Vagina (tissue), 2 donors: ENCODE measurements at regions not wholly inside any gene's neighbourhood (a gene's known extent, or its start where the extent isn't known, plus 50 kb on each side); places are given as distances from the start of the nearest gene placed in this dataset.

Source experiments
- DNase-seq, 2 donors: peaks; one replicate each; pipeline ENCODE4 v3.0.0-alpha.2; 2017; ENCODE audit errors: extremely low spot score in 2 of 2
- H3K27ac ChIP-seq: fragments of 200-600 bp; sonication (generic); one replicate; pipeline ENCODE4 v1.5.1; 2019
- H3K27me3 ChIP-seq: fragments of 200-600 bp; sonication (generic); one replicate; pipeline ENCODE4 v1.5.1; 2019
- H3K36me3 ChIP-seq, 2 donors: fragments of 200-600 bp; sonication (generic); one replicate each; pipeline ENCODE4 v1.5.1; 2017 to 2019
- H3K4me1 ChIP-seq: fragments of 200-600 bp; sonication (generic); one replicate; pipeline ENCODE4 v1.5.1; 2019
- H3K4me3 ChIP-seq, 2 donors: fragments of 200-600 bp; sonication (generic); 1 replicate in 1 of 2; 2 replicates in 1 of 2; pipeline ENCODE4 v1.5.1; 2016 to 2019
- H3K9me3 ChIP-seq: fragments of 200-600 bp; sonication (generic); one replicate; pipeline ENCODE4 v1.5.1; 2019
- POLR2A ChIP-seq, 2 donors: fragments of 450-650 bp; IDR thresholded peaks; one replicate each; pipeline ENCODE4 v1.6.1; 2017; ENCODE audit warnings: antibody characterized with exemption in 2 of 2, mild to moderate bottlenecking in 2 of 2, moderate library complexity in 2 of 2
- POLR2AphosphoS5 ChIP-seq, 2 donors: sonication (generic); formaldehyde crosslinking; IDR thresholded peaks; one replicate each; pipeline ENCODE4 v1.9.0; 2017; ENCODE audit warnings: antibody characterized with exemption in 2 of 2, mild to moderate bottlenecking in 2 of 2, low read depth in 1 of 2; ENCODE audit not compliant: insufficient read depth in 1 of 2
- intact Hi-C: fragments of 100-400 bp; cut with DNase I; formaldehyde crosslinking; loops from one replicate; pipeline ENCODE4 v1.15.1; 2023
- TF ChIP-seq, protein P1 (sequence below), 3 experiments: fragments of 450-650 bp in 2 of 3; fragments of 200-600 bp in 1 of 3; sonication (generic) in 1 of 3; IDR thresholded peaks; one replicate each; pipeline ENCODE4 v1.5.1; 2017 to 2019; ENCODE audit warnings: antibody characterized with exemption in 3 of 3, mild to moderate bottlenecking in 2 of 3, moderate library complexity in 2 of 3

DNA sequence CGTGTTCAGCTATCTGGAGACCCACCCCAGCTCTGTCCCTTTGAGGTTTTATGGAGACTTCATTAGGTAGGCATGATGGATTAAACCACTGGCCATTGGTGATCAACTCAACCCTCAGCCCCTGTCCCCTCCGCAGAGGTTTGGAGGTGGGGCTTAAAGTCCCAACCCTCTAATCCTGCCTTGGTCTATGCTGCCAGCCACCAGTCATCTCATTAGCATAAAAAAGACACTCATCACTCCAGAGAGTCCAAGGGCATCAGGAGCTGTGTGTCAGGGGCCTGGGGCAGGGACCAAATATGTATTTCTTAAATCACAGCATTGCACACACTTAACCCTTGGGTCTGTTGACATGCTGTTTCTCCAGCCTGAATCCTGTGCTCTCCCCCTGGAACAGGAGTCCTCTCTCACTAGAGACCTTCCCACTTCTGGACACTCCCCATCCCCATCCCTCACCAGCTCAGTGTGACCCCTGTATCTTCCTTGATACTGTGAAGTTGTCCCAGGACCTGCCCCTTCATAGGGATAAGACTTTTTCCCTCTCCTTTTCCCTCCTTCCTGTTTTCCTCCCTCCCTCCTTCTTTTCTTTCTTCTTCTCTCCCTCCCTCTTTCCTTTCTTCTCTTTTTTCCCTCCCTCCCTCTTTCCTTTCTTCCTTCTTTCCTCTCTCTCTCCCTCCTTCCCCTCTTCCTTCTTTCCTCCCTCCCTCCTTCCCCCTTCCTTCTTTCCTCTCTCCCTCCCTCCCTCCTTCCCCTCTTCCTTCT, 54.7 kb upstream of the CLMN start:
- Histone ChIP-seq H3K36me3 (no peaks in the 10 kb centered on the region), H3K27me3 (no peaks in the 10 kb centered on the region), H3K9me3 (no peaks in the 10 kb centered on the region), H3K4me3 (no peak overlapping the region), H3K27ac (no peak overlapping the region), H3K4me1 (no peaks in the 10 kb centered on the region)
- intact Hi-C loops: no loop called here
- TF ChIP-seq, protein P1, sequence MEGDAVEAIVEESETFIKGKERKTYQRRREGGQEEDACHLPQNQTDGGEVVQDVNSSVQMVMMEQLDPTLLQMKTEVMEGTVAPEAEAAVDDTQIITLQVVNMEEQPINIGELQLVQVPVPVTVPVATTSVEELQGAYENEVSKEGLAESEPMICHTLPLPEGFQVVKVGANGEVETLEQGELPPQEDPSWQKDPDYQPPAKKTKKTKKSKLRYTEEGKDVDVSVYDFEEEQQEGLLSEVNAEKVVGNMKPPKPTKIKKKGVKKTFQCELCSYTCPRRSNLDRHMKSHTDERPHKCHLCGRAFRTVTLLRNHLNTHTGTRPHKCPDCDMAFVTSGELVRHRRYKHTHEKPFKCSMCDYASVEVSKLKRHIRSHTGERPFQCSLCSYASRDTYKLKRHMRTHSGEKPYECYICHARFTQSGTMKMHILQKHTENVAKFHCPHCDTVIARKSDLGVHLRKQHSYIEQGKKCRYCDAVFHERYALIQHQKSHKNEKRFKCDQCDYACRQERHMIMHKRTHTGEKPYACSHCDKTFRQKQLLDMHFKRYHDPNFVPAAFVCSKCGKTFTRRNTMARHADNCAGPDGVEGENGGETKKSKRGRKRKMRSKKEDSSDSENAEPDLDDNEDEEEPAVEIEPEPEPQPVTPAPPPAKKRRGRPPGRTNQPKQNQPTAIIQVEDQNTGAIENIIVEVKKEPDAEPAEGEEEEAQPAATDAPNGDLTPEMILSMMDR (IDR thresholded peaks at IDR 0.05): no peak
- TF ChIP-seq POLR2AphosphoS5 (IDR thresholded peaks at IDR 0.05; ENCODE audit: insufficient read depth in 1 of 2, low read depth in 1 of 2): no peak
- no peak for TF ChIP-seq POLR2A (IDR thresholded peaks at IDR 0.05)
- DNase-seq: no peak

DNA sequence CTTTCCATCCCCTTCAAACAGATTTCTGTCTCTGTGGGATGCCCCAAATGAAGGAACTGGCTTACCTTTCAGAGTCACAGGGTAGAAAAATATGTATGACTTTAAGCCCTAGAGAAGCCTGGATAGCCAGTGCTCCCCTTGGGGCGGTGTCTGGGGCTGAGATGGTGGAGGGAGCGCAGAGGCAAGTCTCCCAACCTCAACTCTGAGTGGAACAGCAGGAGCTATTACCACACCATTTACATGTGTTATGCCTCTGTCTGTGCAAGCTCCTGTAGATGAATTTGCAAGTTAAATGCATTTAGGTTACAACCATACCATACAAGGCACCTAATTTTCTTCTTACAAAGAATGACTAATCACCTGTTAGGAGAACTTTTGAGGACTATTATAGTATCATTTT, 50.4 kb upstream of the CLMN start:
- intact Hi-C loops: no loop called here
- TF ChIP-seq POLR2AphosphoS5 (IDR thresholded peaks at IDR 0.05; ENCODE audit: insufficient read depth in 1 of 2, low read depth in 1 of 2): no peak
- no peak for TF ChIP-seq POLR2A (IDR thresholded peaks at IDR 0.05)
- no peak for DNase-seq
- Histone ChIP-seq H3K27ac (no peak overlapping the region), H3K36me3 (no peaks in the 10 kb centered on the region), H3K9me3 (no peaks in the 10 kb centered on the region), H3K4me3 (no peak overlapping the region), H3K27me3 (no peaks in the 10 kb centered on the region), H3K4me1 (peaks cover 6% of the 10 kb centered on the region)
